ENCODE measurements at regions not wholly inside any gene's neighbourhood (a gene's known extent, or its start where the extent isn't known, plus 50 kb on each side); places are given as distances from the start of the nearest gene placed in this dataset.

- Histone ChIP-seq H3K36me3 (ENCODE audit: low read depth) (no peaks in the 10 kb centered on the region), H3K4me3 (no peak overlapping the region), H3K9me3 (peaks cover 16% of the 10 kb centered on the region), H3K4me1 (ENCODE audit: low read depth) (no peaks in the 10 kb centered on the region)
- DNase-seq: peak; percentile 71 to 92 (median 82)
- peak; percentile 82 for TF ChIP-seq CTCF (IDR thresholded peaks at IDR 0.05)
- intact Hi-C loops (cut with DNase I, micrococcal nuclease): loop anchor here in 1 of 2 donors (10.0 kb wide), 1 partner anchor 361 kb away; no protein-coding TSS in a partner anchor
- ATAC-seq: peak; percentile 95
These were observed 92.6 kb downstream of the HHIPL2 start for GRCh38 chr1:222455188-222455879.

GRCh38 chr1:222454782-222455181 is 93.1 kb downstream of the HHIPL2 start:
- Histone ChIP-seq H3K4me3 (no peak overlapping the region), H3K4me1 (ENCODE audit: low read depth) (no peaks in the 10 kb centered on the region), H3K9me3 (peaks cover 16% of the 10 kb centered on the region), H3K36me3 (ENCODE audit: low read depth) (no peaks in the 10 kb centered on the region)
- intact Hi-C loops (cut with DNase I, micrococcal nuclease): loop anchor here in 1 of 2 donors (10.0 kb wide), 1 partner anchor 360 kb away; no protein-coding TSS in a partner anchor
- no peak for TF ChIP-seq CTCF (IDR thresholded peaks at IDR 0.05)
- DNase-seq (no peak), ATAC-seq (peak; percentile 7)

- intact Hi-C loops (cut with DNase I, micrococcal nuclease): loop anchor here in 1 of 2 donors (10.0 kb wide), 1 partner anchor 359 kb away; no protein-coding TSS in a partner anchor
- no peak for ATAC-seq
These were observed 93.7 kb downstream of the HHIPL2 start for GRCh38 chr1:222454186-222454585.

GRCh38 chr1:222452031-222452430 is 95.9 kb downstream of the HHIPL2 start:
- no peak for TF ChIP-seq CTCF (IDR thresholded peaks at IDR 0.05)
- intact Hi-C loops (cut with DNase I, micrococcal nuclease): loop anchor here in 1 of 2 donors (10.0 kb wide), 1 partner anchor 357 kb away; no protein-coding TSS in a partner anchor
- Histone ChIP-seq H3K36me3 (ENCODE audit: low read depth) (no peaks in the 10 kb centered on the region), H3K9me3 (peaks cover 2% of the 10 kb centered on the region), H3K4me1 (ENCODE audit: low read depth) (no peaks in the 10 kb centered on the region), H3K4me3 (no peak overlapping the region)
- DNase-seq: no peak
- ATAC-seq: no peak

More at GRCh38 chr1:222454186-222454585, 93.7 kb downstream of the HHIPL2 start:
- Histone ChIP-seq H3K36me3 (ENCODE audit: low read depth) (no peaks in the 10 kb centered on the region), H3K9me3 (peaks cover 16% of the 10 kb centered on the region), H3K4me1 (ENCODE audit: low read depth) (no peaks in the 10 kb centered on the region), H3K4me3 (no peak overlapping the region)
- no peak for DNase-seq
- no peak for TF ChIP-seq CTCF (IDR thresholded peaks at IDR 0.05)

- Histone ChIP-seq H3K9me3 (no peaks in the 10 kb centered on the region), H3K4me1 (ENCODE audit: low read depth) (no peaks in the 10 kb centered on the region), H3K4me3 (no peak overlapping the region), H3K36me3 (ENCODE audit: low read depth) (no peaks in the 10 kb centered on the region)
- intact Hi-C loops (cut with DNase I, micrococcal nuclease): no loop called here
- TF ChIP-seq CTCF (IDR thresholded peaks at IDR 0.05): no peak
- no peak for DNase-seq
- no peak for ATAC-seq
These were observed 104.3 kb downstream of the HHIPL2 start for GRCh38 chr1:222443566-222443965.

Measured in mucosa of descending colon (tissue), 3 donors.